ENCODE measurements at regions not wholly inside any gene's neighbourhood (a gene's known extent, or its start where the extent isn't known, plus 50 kb on each side); places are given as distances from the start of the nearest gene placed in this dataset.

DNA sequence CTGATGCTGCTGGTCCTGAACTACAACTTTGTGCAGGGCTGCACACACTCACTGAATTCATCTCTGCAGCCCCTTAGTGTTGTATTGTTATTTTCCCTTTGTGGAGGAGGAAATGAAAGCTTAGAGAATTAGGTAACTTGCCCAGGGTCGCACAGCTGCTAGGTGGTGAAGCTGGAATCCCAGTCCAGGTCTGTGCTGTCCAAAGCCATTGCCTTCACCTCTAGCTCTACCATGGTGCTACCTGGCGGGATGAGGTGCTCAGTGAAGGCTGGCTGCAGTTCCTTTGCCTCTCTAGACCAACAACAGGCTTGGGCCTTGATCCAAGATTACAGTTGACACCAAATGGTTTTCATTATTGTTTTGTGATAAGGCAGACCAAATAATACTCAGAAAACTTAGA is 177.8 kb upstream of the PITX1 start:
- Histone ChIP-seq H3K9ac (ENCODE audit: low read depth in 1 of 2, low read length in 2 of 2) (no peak overlapping the region), H3K27me3 (ENCODE audit: control insufficient read depth in 4 of 4, insufficient read depth in 4 of 4, low read length in 3 of 4) (no peaks in the 10 kb centered on the region), H3K9me3 (ENCODE audit: control insufficient read depth in 4 of 4, low read length in 3 of 4) (no peaks in the 10 kb centered on the region), H3K4me1 (ENCODE audit: control insufficient read depth in 4 of 4, insufficient read depth in 4 of 4, low read length in 3 of 4) (no peaks in the 10 kb centered on the region), H3K27ac (ENCODE audit: low read depth in 1 of 2, low read length in 2 of 2) (no peak overlapping the region), H3K36me3 (ENCODE audit: control insufficient read depth in 4 of 4, insufficient read depth in 3 of 4, low read depth in 1 of 4, low read length in 3 of 4) (no peaks in the 10 kb centered on the region), H3K4me3 (ENCODE audit: low read depth in 1 of 3, low read length in 3 of 3) (no peak overlapping the region)
- TF ChIP-seq HNF4G (IDR thresholded peaks at IDR 0.05) = no peak
- no peak for TF ChIP-seq RXRA (IDR thresholded peaks at IDR 0.05)
- TF ChIP-seq HNF4A (conservative IDR thresholded peaks at IDR 0.05) = no peak
- no peak for TF ChIP-seq REST (IDR thresholded peaks at IDR 0.05)
- no peak for TF ChIP-seq FOXA1 (IDR thresholded peaks at IDR 0.05)
- no peak for TF ChIP-seq FOXA2 (IDR thresholded peaks at IDR 0.05)
- no peak for TF ChIP-seq JUND (IDR thresholded peaks at IDR 0.05)
- no peak for TF ChIP-seq EGR1 (IDR thresholded peaks at IDR 0.05; ENCODE audit: low read depth in 2 of 2)
- TF ChIP-seq SP1 (IDR thresholded peaks at IDR 0.05) = no peak
- TF ChIP-seq, protein P1, sequence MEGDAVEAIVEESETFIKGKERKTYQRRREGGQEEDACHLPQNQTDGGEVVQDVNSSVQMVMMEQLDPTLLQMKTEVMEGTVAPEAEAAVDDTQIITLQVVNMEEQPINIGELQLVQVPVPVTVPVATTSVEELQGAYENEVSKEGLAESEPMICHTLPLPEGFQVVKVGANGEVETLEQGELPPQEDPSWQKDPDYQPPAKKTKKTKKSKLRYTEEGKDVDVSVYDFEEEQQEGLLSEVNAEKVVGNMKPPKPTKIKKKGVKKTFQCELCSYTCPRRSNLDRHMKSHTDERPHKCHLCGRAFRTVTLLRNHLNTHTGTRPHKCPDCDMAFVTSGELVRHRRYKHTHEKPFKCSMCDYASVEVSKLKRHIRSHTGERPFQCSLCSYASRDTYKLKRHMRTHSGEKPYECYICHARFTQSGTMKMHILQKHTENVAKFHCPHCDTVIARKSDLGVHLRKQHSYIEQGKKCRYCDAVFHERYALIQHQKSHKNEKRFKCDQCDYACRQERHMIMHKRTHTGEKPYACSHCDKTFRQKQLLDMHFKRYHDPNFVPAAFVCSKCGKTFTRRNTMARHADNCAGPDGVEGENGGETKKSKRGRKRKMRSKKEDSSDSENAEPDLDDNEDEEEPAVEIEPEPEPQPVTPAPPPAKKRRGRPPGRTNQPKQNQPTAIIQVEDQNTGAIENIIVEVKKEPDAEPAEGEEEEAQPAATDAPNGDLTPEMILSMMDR (IDR thresholded peaks at IDR 0.05; ENCODE audit: low read depth, low read length, missing input control) = no peak
- TF ChIP-seq YY1 (IDR thresholded peaks at IDR 0.05) = no peak
- TF ChIP-seq, protein P2, sequence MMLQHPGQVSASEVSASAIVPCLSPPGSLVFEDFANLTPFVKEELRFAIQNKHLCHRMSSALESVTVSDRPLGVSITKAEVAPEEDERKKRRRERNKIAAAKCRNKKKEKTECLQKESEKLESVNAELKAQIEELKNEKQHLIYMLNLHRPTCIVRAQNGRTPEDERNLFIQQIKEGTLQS (IDR thresholded peaks at IDR 0.05) = no peak
- no peak for TF ChIP-seq GABPA (IDR thresholded peaks at IDR 0.05 in 1 of 2, conservative IDR thresholded peaks at IDR 0.05 in 1 of 2)
- no peak for TF ChIP-seq RAD21 (IDR thresholded peaks at IDR 0.05)
- DNase-seq (ENCODE audit: low spot score) = no peak
- WGBS = 63% methylated on average over 2 of the region's 2 CpGs

GRCh38 chr5:135211083-135211790 is 177.2 kb upstream of the PITX1 start:
- TF ChIP-seq NR2F2 (IDR thresholded peaks at IDR 0.05) = no peak
- TF ChIP-seq, protein P3, sequence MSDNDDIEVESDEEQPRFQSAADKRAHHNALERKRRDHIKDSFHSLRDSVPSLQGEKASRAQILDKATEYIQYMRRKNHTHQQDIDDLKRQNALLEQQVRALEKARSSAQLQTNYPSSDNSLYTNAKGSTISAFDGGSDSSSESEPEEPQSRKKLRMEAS (IDR thresholded peaks at IDR 0.05) = no peak
- DNase-seq (ENCODE audit: low spot score) = no peak
- Histone ChIP-seq H3K9ac (ENCODE audit: low read depth in 1 of 2, low read length in 2 of 2) (no peak overlapping the region), H3K27ac (ENCODE audit: low read depth in 1 of 2, low read length in 2 of 2) (no peak overlapping the region), H3K36me3 (ENCODE audit: control insufficient read depth in 4 of 4, insufficient read depth in 3 of 4, low read depth in 1 of 4, low read length in 3 of 4) (no peaks in the 10 kb centered on the region), H3K9me3 (ENCODE audit: control insufficient read depth in 4 of 4, low read length in 3 of 4) (no peaks in the 10 kb centered on the region), H3K27me3 (ENCODE audit: control insufficient read depth in 4 of 4, insufficient read depth in 4 of 4, low read length in 3 of 4) (no peaks in the 10 kb centered on the region), H3K4me3 (ENCODE audit: low read depth in 1 of 3, low read length in 3 of 3) (no peak overlapping the region), H3K4me1 (ENCODE audit: control insufficient read depth in 4 of 4, insufficient read depth in 4 of 4, low read length in 3 of 4) (no peaks in the 10 kb centered on the region)
- 87% methylated on average over 9 of the region's 9 CpGs for WGBS

Data from liver (tissue), 8 donors.